ENCODE measurements at regions not wholly inside any gene's neighbourhood (a gene's known extent, or its start where the extent isn't known, plus 50 kb on each side); places are given as distances from the start of the nearest gene placed in this dataset.
"Not testable (repeated sequence)": the region's sequence is repeated elsewhere in the genome, so short reads cannot be mapped to it uniquely, and the experiment has no call there.

DNA sequence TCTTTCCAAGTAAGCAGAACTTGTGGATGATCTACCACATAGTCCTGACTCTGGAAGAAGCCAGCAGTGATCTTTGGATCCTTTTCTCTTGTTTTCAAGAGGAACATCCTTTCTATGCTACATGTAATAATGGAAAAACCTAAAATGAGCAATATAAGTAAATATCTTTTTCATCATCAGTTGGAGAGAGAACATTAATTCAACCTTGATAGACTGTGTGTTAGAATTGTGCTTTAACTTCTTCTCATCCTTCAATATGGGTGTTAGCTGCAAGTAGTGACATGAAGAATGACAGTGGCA is 65.6 kb upstream of the IFNGR1 start:
- in situ Hi-C loops (cut with MboI; ENCODE audit: low pct_unique_long_range_greater_than_20kb in 2 of 9, low sequenced_read_pairs in 9 of 9, unreplicated experiment in 9 of 9): loop anchor here in 2 of 9 experiments (25.0 kb wide), 1 partner anchor 353 kb away; no protein-coding TSS in a partner anchor
- no peak overlapping the region for H3K4me3 ChIP-seq
- H3K27ac ChIP-seq: no peak overlapping the region
- H3K4me1 ChIP-seq (replicated peaks in 1 of 2): no peaks in the 10 kb centered on the region
- no peak for ATAC-seq (replicated peaks in 6 of 8)

DNA sequence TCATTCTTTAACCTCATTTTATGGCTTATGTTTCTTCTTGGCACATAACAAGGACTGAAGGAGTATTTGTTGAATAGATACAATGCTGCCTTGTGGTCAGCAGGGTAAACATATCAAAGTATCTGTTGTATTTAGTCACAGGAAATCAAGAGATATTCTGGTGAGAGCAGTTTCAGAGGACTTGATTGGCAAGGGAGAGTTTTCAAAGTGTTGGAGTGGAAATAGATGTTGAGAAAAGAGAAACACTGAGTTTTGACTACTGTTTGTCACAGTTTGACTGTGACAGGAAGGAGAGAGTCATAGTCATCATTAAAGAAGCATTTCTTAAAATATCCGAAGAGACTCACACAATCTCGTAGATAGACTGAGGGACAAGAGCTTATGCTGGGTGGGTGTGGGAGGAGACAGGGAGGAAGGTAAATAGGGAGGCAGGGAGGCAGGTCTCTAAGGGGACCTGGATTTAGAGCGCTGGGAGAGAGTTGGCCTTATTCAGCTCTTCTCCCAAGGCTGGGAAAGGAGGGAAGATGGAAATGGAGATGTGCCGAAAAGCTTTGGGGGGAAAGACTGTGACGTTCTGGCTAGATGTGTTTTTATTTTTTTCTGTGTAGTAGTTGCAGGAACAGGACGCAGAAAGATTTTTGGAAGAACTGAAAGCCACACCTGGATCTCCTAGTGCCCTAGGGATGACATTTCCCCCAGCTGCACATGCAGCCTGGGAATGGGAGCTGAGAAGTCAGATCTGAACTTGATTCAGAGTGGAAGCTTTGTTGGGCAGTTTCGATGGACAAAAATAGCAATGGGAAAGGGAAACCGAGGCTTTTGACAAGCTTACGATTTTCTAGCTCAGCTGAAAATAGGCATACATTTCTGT is 65.0 kb upstream of the IFNGR1 start:
- 0 to 100% (median 84%) methylated on average over 1 to 7 of the region's 9 CpGs; no CpG with 5 or more reads in 1 of the 10 experiments for WGBS, 10 experiments
- H3K4me1 ChIP-seq (replicated peaks in 1 of 2): no peaks in the 10 kb centered on the region
- H3K4me3 ChIP-seq: no peak overlapping the region
- H3K27ac ChIP-seq: no peak overlapping the region
- in situ Hi-C loops (cut with MboI; ENCODE audit: low pct_unique_long_range_greater_than_20kb in 2 of 9, low sequenced_read_pairs in 9 of 9, unreplicated experiment in 9 of 9): loop anchor here in 2 of 9 experiments (25.0 kb wide), 1 partner anchor 353 kb away; no protein-coding TSS in a partner anchor
- no peak for ATAC-seq (replicated peaks in 6 of 8)

GRCh38 chr6:137283080-137283479 is 63.9 kb upstream of the IFNGR1 start:
- in situ Hi-C loops (cut with MboI; ENCODE audit: low pct_unique_long_range_greater_than_20kb in 2 of 9, low sequenced_read_pairs in 9 of 9, unreplicated experiment in 9 of 9): loop anchor here in 2 of 9 experiments (25.0 kb wide), 1 partner anchor 354 kb away; no protein-coding TSS in a partner anchor
- Histone ChIP-seq H3K27ac (no peak overlapping the region), H3K4me1 (replicated peaks in 1 of 2) (no peaks in the 10 kb centered on the region), H3K4me3 (no peak overlapping the region)
- WGBS, 10 experiments: 33 to 100% (median 58%) methylated on average over 1 to 2 of the region's 2 CpGs; no CpG with 5 or more reads in 4 of the 10 experiments
- no peak for ATAC-seq (replicated peaks in 6 of 8)

DNA sequence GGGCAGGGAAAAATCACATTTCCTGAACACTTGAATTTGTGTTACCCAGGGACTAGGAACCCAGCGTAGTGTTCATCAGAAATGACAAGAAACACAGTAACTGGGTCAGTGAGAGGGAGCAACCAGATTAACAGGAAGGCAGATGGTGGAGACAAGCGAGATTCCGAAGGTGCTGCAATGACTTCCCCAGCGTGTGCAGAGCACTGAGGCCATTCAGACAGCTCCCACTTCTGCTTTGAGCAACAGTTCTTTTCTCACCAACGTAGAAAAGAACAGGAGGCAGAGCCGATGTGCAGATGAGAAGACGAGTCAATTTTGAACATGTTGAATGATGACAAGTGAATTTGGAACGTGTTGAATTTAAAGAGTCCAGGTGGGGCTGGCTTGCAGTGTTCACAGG is 63.1 kb upstream of the IFNGR1 start:
- 51 to 96% (median 87%) methylated on average over 4 to 7 of the region's 8 CpGs; no CpG with 5 or more reads in 2 of the 10 experiments for WGBS, 10 experiments
- H3K27ac ChIP-seq: no peak overlapping the region
- no peak for ATAC-seq (replicated peaks in 6 of 8)
- H3K4me3 ChIP-seq: no peak overlapping the region
- in situ Hi-C loops (cut with MboI; ENCODE audit: low pct_unique_long_range_greater_than_20kb in 2 of 9, low sequenced_read_pairs in 9 of 9, unreplicated experiment in 9 of 9): loop anchor here in 2 of 9 experiments (25.0 kb wide), 1 partner anchor 355 kb away; no protein-coding TSS in a partner anchor
- H3K4me1 ChIP-seq (replicated peaks in 1 of 2): peaks cover 0 to 6% of the 10 kb centered on the region in 2 donors

GRCh38 chr6:137279279-137279678 is 60.1 kb upstream of the IFNGR1 start:
- in situ Hi-C loops (cut with MboI; ENCODE audit: low pct_unique_long_range_greater_than_20kb in 2 of 9, low sequenced_read_pairs in 9 of 9, unreplicated experiment in 9 of 9): loop anchor here in 2 of 9 experiments (25.0 kb wide), 1 partner anchor 358 kb away; no protein-coding TSS in a partner anchor
- not testable (repeated sequence) for H3K27ac ChIP-seq; ATAC-seq (replicated peaks in 6 of 8); H3K4me3 ChIP-seq; H3K4me1 ChIP-seq (replicated peaks in 1 of 2)
- WGBS, 10 experiments: 73 to 100% (median 88%) methylated on average over 1 to 4 of the region's 4 CpGs; no CpG with 5 or more reads in 1 of the 10 experiments

GRCh38 chr6:137277971-137278637 is 58.9 kb upstream of the IFNGR1 start:
- in situ Hi-C loops (cut with MboI; ENCODE audit: low pct_unique_long_range_greater_than_20kb in 2 of 9, low sequenced_read_pairs in 9 of 9, unreplicated experiment in 9 of 9): loop anchor here in 2 of 9 experiments (25.0 kb wide), 1 partner anchor 359 kb away; no protein-coding TSS in a partner anchor
- Histone ChIP-seq H3K4me3 (no peak overlapping the region), H3K27ac (no peak overlapping the region), H3K4me1 (replicated peaks in 1 of 2) (peaks cover 0 to 6% of the 10 kb centered on the region in 2 donors)
- ATAC-seq (replicated peaks in 6 of 8): peak; percentile 46 to 99 (median 91)
- 10 to 93% (median 47%) methylated on average over 3 to 13 of the region's 14 CpGs for WGBS, 10 experiments

GRCh38 chr6:137272403-137272802 is 53.2 kb upstream of the IFNGR1 start:
- Histone ChIP-seq H3K4me3 (no peak overlapping the region), H3K27ac (no peak overlapping the region), H3K4me1 (replicated peaks in 1 of 2) (peaks cover 0 to under 1% of the 10 kb centered on the region in 2 donors)
- in situ Hi-C loops (cut with MboI; ENCODE audit: low pct_unique_long_range_greater_than_20kb in 2 of 9, low sequenced_read_pairs in 9 of 9, unreplicated experiment in 9 of 9): loop anchor here in 4 of 9 experiments (25.0 kb wide), 2 partner anchors 185 to 365 kb away; no protein-coding TSS in a partner anchor
- no peak for ATAC-seq (replicated peaks in 6 of 8)
- WGBS, 10 experiments: 0 to 100% (median 75%) methylated on average over 1 of the region's 1 CpG; no CpG with 5 or more reads in 1 of the 10 experiments

DNA sequence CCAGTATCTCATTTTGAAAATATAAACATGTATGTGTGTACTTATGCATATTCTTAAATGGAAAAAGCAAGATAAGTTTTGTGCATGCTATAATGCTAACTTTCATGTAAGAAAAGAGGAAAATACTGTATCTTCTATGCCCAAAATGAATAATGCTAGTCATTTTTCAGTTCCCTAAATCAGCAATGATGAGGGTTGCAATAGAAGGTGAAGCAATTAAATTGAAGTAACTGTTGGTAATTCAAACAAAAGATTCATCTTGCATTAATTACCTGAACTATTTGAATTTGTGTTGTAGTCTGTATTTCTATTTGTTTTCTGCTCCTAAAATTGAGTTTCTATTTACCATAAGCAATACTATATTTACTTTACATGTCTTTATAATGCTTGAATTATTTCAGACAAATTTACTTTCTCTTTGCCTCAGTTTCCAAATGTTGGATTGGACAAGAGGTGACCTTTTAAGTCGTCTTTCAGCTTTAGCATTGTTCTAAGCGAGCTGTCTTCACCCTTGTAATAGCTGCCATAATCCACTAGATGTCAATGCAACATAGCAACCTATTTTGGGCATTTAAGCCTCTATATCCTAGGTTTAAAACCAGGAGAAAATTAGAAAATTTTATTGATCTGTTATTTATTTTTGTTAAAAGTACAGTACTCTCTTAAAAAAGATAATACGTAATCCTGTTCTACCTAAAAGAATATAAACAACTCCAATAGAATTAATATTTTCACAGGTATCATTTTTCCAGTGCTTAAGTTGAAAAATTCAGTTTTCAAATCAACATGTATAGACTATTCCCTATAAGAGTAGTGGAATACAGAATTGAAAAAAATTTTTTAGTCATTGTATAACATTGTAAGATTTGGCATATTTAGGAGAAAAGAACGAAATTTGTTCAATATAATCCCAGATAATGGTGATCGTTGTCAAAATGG is 52.3 kb upstream of the IFNGR1 start:
- peak in 6 of 8 experiments; percentile 39 to 76 (median 58) for ATAC-seq (replicated peaks in 6 of 8)
- in situ Hi-C loops (cut with MboI; ENCODE audit: low pct_unique_long_range_greater_than_20kb in 2 of 9, low sequenced_read_pairs in 9 of 9, unreplicated experiment in 9 of 9): loop anchor here in 4 of 9 experiments (25.0 kb wide), 2 partner anchors 184 to 366 kb away; no protein-coding TSS in a partner anchor
- no peak overlapping the region for H3K27ac ChIP-seq
- 0 to 50% (median 21%) methylated on average over 2 to 5 of the region's 5 CpGs for WGBS, 10 experiments
- no peaks in the 10 kb centered on the region for H3K4me1 ChIP-seq (replicated peaks in 1 of 2)
- no peak overlapping the region for H3K4me3 ChIP-seq

DNA sequence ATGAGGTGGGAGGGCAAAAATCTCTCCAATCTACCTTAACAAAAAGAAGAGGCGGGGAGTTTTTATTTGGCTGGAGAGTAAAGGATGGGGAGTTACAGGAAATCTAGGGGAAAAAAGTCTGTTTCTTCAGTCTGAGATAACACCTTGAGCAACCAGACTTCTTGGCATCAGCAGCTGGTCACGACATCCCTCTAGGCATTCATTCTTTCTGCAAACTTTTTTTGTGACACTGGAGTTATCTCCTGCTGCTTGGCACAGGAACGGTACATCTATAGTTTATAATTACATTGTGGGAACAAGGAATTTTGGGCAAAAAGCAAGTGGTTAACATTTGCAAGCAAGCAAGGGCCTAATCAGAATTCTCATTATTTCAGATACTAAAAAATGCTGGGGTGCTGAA is 50.6 kb upstream of the IFNGR1 start:
- in situ Hi-C loops (cut with MboI; ENCODE audit: low pct_unique_long_range_greater_than_20kb in 2 of 9, low sequenced_read_pairs in 9 of 9, unreplicated experiment in 9 of 9): loop anchor here in 5 of 9 experiments (10.0 to 25.0 kb wide), 3 partner anchors 183 to 375 kb away; no protein-coding TSS in a partner anchor
- no peak overlapping the region for H3K27ac ChIP-seq
- no peak for ATAC-seq (replicated peaks in 6 of 8)
- no peak overlapping the region for H3K4me3 ChIP-seq
- no peaks in the 10 kb centered on the region for H3K4me1 ChIP-seq (replicated peaks in 1 of 2)
- WGBS, 10 experiments: 10 to 100% (median 80%) methylated on average over 1 to 3 of the region's 3 CpGs; no CpG with 5 or more reads in 1 of the 10 experiments

DNA sequence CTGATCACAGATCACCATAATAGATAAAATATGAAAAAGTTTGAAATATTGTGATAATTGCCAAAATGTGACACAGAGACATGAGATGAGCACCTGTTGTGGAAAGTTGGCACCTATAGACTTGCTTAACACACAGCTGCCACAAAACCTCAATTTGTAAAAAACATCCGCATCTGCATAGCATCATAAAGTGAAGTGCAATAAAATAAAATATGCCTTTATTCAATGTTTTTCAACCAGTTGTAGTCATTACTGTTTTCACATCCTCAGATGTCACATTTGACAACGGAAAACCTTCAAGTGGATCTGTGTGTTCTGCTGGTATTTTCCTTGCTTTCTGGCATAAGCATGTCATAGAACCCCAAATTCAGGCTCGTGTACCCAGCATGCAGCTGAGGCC is 50.2 kb upstream of the IFNGR1 start:
- WGBS, 10 experiments: 41 to 100% (median 76%) methylated on average over 1 to 3 of the region's 3 CpGs
- no peak for ATAC-seq (replicated peaks in 6 of 8)
- in situ Hi-C loops (cut with MboI; ENCODE audit: low pct_unique_long_range_greater_than_20kb in 2 of 9, low sequenced_read_pairs in 9 of 9, unreplicated experiment in 9 of 9): loop anchor here in 5 of 9 experiments (10.0 to 25.0 kb wide), 3 partner anchors 182 to 375 kb away; no protein-coding TSS in a partner anchor

More for the DNA sequence above, 50.2 kb upstream of the IFNGR1 start:
- Histone ChIP-seq H3K27ac (no peak overlapping the region), H3K4me3 (no peak overlapping the region), H3K4me1 (replicated peaks in 1 of 2) (no peaks in the 10 kb centered on the region)

Measured in motor neuron (in vitro differentiated cells).